HCT116 (cell line): ENCODE measurements at regions not wholly inside any gene's neighbourhood (a gene's known extent, or its start where the extent isn't known, plus 50 kb on each side); places are given as distances from the start of the nearest gene placed in this dataset.

ENCODE experiments used
- ATAC-seq: fragments of 200-7000 bp; cut with Tn5 transposase; 2 replicates; pipeline ENCODE4 v1.9.1; 2020; ENCODE audit warnings: mild to moderate bottlenecking, moderate library complexity
- BruUV-seq: library from RNA; stranded (reverse); fragments of 400-500 nt; replicated peaks from 2 replicates; lab custom pipeline; 2021; lab: Mats Ljungman, UMichigan
- CTCF ChIA-PET: fragments of 300-600 bp; sonication (Branson Sonifier 250); formaldehyde crosslinking; loops from one replicate; lab custom pipeline; 2021; ENCODE audit warnings: antibody characterized with exemption; lab: Charles Lee
- POLR2A ChIA-PET: fragments of 300-600, 350-600 bp; sonication (Branson Sonifier 250); formaldehyde crosslinking; loops from one replicate; lab custom pipeline; 2021; ENCODE audit warnings: antibody characterized with exemption; lab: Charles Lee
- RAD21 ChIA-PET, 2 experiments: fragments of 300-600 bp; sonication (Branson Sonifier 250); formaldehyde crosslinking; loops; one replicate each; lab custom pipeline; 2023; ENCODE audit warnings: low total read pairs in 2 of 2; ENCODE audit not compliant: uncharacterized antibody in 2 of 2, unreplicated experiment in 2 of 2, low non-redundant PET in 1 of 2; lab: Charles Lee
- DNase-seq: peaks from one replicate; pipeline ENCODE4 v3.0.0-alpha.2; 2010; ENCODE audit warnings: low read depth, low spot score
- H2AFZ ChIP-seq: fragments of 200-600 bp; shearing (Covaris generic), sonication (generic); 2 replicates; pipeline ENCODE4 v1.6.1; 2017; ENCODE audit warnings: low read depth, mixed run types, mixed read lengths, antibody characterized with exemption, low read length; ENCODE audit not compliant: poor library complexity, severe bottlenecking
- H3K27ac ChIP-seq: 2 replicates; pipeline ENCODE4 v1.5.1; 2012; ENCODE audit warnings: low read depth, low read length
- H3K27me3 ChIP-seq: fragments of 200-600 bp; sonication (generic); 2 replicates; pipeline ENCODE4 v1.6.1; 2016; ENCODE audit warnings: mixed run types, low read length, mixed read lengths; ENCODE audit not compliant: insufficient read depth
- H3K36me3 ChIP-seq, 2 experiments: fragments of 200-500 bp in 1 of 2; fragments of 200-600 bp in 1 of 2; sonication (Bioruptor generic) in 1 of 2; sonication (generic) in 1 of 2; 2 replicates each; pipeline versions ENCODE4 v1.5.1 to v1.6.1; 2014 to 2016; ENCODE audit warnings: low read length in 2 of 2, inconsistent platforms in 1 of 2, mixed read lengths in 1 of 2, mixed run types in 1 of 2; ENCODE audit not compliant: insufficient read depth in 2 of 2, control insufficient read depth in 1 of 2
- H3K4me1 ChIP-seq, 2 experiments: fragments of 200-600 bp in 1 of 2; sonication (generic) in 1 of 2; 2 replicates each; pipeline versions ENCODE4 v1.5.1 to v1.6.1; 2012 to 2017; ENCODE audit warnings: low read length in 2 of 2, inconsistent platforms in 1 of 2, mild to moderate bottlenecking in 1 of 2, mixed read lengths in 1 of 2, mixed run types in 1 of 2, moderate library complexity in 1 of 2; ENCODE audit not compliant: insufficient read depth in 2 of 2, control insufficient read depth in 1 of 2
- H3K4me2 ChIP-seq: fragments of 200-600 bp; sonication (generic); 2 replicates; pipeline ENCODE4 v1.6.1; 2017; ENCODE audit warnings: mixed run types, low read length, mixed read lengths
- H3K4me3 ChIP-seq, 2 experiments: fragments of 200-600 bp in 1 of 2; sonication (generic) in 1 of 2; replicated peaks in 1 of 2; 2 replicates each; pipeline ENCODE4 v1.5.1; 2011 to 2016; ENCODE audit warnings: low read length in 2 of 2, control low read depth in 1 of 2, low read depth in 1 of 2, mild to moderate bottlenecking in 1 of 2, mixed read lengths in 1 of 2, mixed run types in 1 of 2
- H3K79me2 ChIP-seq: fragments of 200-600 bp; sonication (generic); 2 replicates; pipeline ENCODE4 v1.6.1; 2017; ENCODE audit warnings: mild to moderate bottlenecking, mixed run types, low read length, moderate library complexity, mixed read lengths; ENCODE audit not compliant: insufficient read depth
- H3K9ac ChIP-seq: fragments of 200-600 bp; sonication (generic); 2 replicates; pipeline ENCODE4 v1.6.1; 2016; ENCODE audit warnings: low read length, mixed read lengths
- H3K9me2 ChIP-seq: fragments of 200-600 bp; sonication (generic), shearing (Covaris generic); 2 replicates; pipeline ENCODE4 v1.6.1; 2017; ENCODE audit warnings: mixed run types, mild to moderate bottlenecking, moderate library complexity; ENCODE audit not compliant: insufficient read depth
- H3K9me3 ChIP-seq, 2 experiments: fragments of 200-500 bp in 1 of 2; fragments of 200-600 bp in 1 of 2; sonication (Bioruptor generic) in 1 of 2; sonication (generic) in 1 of 2; 2 replicates each; pipeline ENCODE4 v1.6.1; 2014 to 2017; ENCODE audit warnings: low read length in 2 of 2, mixed read lengths in 2 of 2, inconsistent platforms in 1 of 2, low read depth in 1 of 2, mild to moderate bottlenecking in 1 of 2, mixed run types in 1 of 2, moderate library complexity in 1 of 2; ENCODE audit not compliant: control insufficient read depth in 1 of 2, insufficient read depth in 1 of 2
- H4K20me1 ChIP-seq: fragments of 200-600 bp; sonication (generic), shearing (Covaris generic); 2 replicates; pipeline ENCODE4 v1.6.1; 2017; ENCODE audit warnings: mixed run types, mild to moderate bottlenecking, moderate library complexity; ENCODE audit not compliant: insufficient read depth
- ATF3 ChIP-seq: IDR thresholded peaks from 2 replicates; pipeline ENCODE4 v1.6.1; 2012
- CBX3 ChIP-seq: IDR thresholded peaks from 2 replicates; pipeline ENCODE4 v1.6.1; 2012; ENCODE audit warnings: low read depth
- CEBPB ChIP-seq: IDR thresholded peaks from 2 replicates; pipeline ENCODE4 v1.6.1; 2012; ENCODE audit warnings: low read depth
- EGR1 ChIP-seq: IDR thresholded peaks from 2 replicates; pipeline ENCODE4 v1.6.1; 2012; ENCODE audit warnings: low read depth
- ELF1 ChIP-seq: IDR thresholded peaks from 2 replicates; pipeline ENCODE4 v1.6.1; 2012; ENCODE audit warnings: low read depth, borderline replicate concordance
- EZH2 ChIP-seq: fragments of 200-600 bp; sonication (generic); IDR thresholded peaks from 2 replicates; pipeline ENCODE4 v1.6.1; 2017; ENCODE audit warnings: antibody characterized with exemption, mixed run types
- EZH2phosphoT487 ChIP-seq: fragments of 200-600 bp; IDR thresholded peaks from 2 replicates; pipeline ENCODE4 v1.6.1; 2018; ENCODE audit warnings: antibody characterized with exemption, borderline replicate concordance
- FOSL1 ChIP-seq: IDR thresholded peaks from 2 replicates; pipeline ENCODE4 v1.6.1; 2012; ENCODE audit warnings: low read depth
- POLR2AphosphoS5 ChIP-seq: IDR thresholded peaks from 2 replicates; pipeline ENCODE4 v1.6.1; 2011; ENCODE audit warnings: mild to moderate bottlenecking, low read depth, low read length, moderate library complexity
- SP1 ChIP-seq: IDR thresholded peaks from 2 replicates; pipeline ENCODE4 v1.6.1; 2012; ENCODE audit warnings: low read depth
- TCF7L2 ChIP-seq: IDR thresholded peaks from 2 replicates; pipeline ENCODE4 v1.7.0; 2011; ENCODE audit warnings: borderline replicate concordance, inconsistent platforms; ENCODE audit not compliant: insufficient read depth, insufficient read length; ENCODE audit errors: extremely low read depth
- ZNF274 ChIP-seq: fragments of 200-500 bp; sonication (Bioruptor generic); IDR thresholded peaks from 2 replicates; pipeline ENCODE4 v1.6.1; 2014; ENCODE audit warnings: mild to moderate bottlenecking, low read depth, low read length, inconsistent platforms
- intact Hi-C: fragments of 100-400 bp; cut with micrococcal nuclease; formaldehyde crosslinking; loops from 2 replicates; pipeline ENCODE4 v1.10.0; 2022
- TF ChIP-seq, protein P1 (sequence below): IDR thresholded peaks from 2 replicates; pipeline ENCODE4 v1.6.1; 2012
- TF ChIP-seq, protein P2 (sequence below): IDR thresholded peaks from 2 replicates; pipeline ENCODE4 v1.6.1; 2012; ENCODE audit warnings: low read depth
- TF ChIP-seq, protein P3 (sequence below), 3 experiments: fragments of 200-600 bp in 1 of 3; sonication (generic) in 1 of 3; IDR thresholded peaks in 2 of 3; conservative IDR thresholded peaks in 1 of 3; 2 replicates each; pipeline ENCODE4 v1.5.1; 2012 to 2017; ENCODE audit warnings: low read depth in 2 of 3, low read length in 2 of 3, antibody characterized with exemption in 1 of 3, borderline replicate concordance in 1 of 3, control low read depth in 1 of 3, mild to moderate bottlenecking in 1 of 3, mixed read lengths in 1 of 3, mixed run types in 1 of 3, moderate library complexity in 1 of 3; ENCODE audit not compliant: insufficient read depth in 1 of 3

- BruUV-seq: no TSS peak
- RAD21 ChIA-PET: no interaction called here
- Histone ChIP-seq H3K79me2 (no peaks in the 10 kb centered on the region), H3K27ac (no peak overlapping the region)
- TF ChIP-seq FOSL1: no peak
- no peak for TF ChIP-seq CBX3
- TF ChIP-seq EGR1: no peak
- no peak for TF ChIP-seq SP1
- TF ChIP-seq ELF1: no peak
- TF ChIP-seq CEBPB: no peak
- TF ChIP-seq, protein P1, sequence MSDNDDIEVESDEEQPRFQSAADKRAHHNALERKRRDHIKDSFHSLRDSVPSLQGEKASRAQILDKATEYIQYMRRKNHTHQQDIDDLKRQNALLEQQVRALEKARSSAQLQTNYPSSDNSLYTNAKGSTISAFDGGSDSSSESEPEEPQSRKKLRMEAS: no peak
- TF ChIP-seq, protein P2, sequence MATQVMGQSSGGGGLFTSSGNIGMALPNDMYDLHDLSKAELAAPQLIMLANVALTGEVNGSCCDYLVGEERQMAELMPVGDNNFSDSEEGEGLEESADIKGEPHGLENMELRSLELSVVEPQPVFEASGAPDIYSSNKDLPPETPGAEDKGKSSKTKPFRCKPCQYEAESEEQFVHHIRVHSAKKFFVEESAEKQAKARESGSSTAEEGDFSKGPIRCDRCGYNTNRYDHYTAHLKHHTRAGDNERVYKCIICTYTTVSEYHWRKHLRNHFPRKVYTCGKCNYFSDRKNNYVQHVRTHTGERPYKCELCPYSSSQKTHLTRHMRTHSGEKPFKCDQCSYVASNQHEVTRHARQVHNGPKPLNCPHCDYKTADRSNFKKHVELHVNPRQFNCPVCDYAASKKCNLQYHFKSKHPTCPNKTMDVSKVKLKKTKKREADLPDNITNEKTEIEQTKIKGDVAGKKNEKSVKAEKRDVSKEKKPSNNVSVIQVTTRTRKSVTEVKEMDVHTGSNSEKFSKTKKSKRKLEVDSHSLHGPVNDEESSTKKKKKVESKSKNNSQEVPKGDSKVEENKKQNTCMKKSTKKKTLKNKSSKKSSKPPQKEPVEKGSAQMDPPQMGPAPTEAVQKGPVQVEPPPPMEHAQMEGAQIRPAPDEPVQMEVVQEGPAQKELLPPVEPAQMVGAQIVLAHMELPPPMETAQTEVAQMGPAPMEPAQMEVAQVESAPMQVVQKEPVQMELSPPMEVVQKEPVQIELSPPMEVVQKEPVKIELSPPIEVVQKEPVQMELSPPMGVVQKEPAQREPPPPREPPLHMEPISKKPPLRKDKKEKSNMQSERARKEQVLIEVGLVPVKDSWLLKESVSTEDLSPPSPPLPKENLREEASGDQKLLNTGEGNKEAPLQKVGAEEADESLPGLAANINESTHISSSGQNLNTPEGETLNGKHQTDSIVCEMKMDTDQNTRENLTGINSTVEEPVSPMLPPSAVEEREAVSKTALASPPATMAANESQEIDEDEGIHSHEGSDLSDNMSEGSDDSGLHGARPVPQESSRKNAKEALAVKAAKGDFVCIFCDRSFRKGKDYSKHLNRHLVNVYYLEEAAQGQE: no peak
- no peak for TF ChIP-seq ATF3
- no peak for TF ChIP-seq POLR2AphosphoS5
- no peak for TF ChIP-seq EZH2phosphoT487
- TF ChIP-seq, protein P3, sequence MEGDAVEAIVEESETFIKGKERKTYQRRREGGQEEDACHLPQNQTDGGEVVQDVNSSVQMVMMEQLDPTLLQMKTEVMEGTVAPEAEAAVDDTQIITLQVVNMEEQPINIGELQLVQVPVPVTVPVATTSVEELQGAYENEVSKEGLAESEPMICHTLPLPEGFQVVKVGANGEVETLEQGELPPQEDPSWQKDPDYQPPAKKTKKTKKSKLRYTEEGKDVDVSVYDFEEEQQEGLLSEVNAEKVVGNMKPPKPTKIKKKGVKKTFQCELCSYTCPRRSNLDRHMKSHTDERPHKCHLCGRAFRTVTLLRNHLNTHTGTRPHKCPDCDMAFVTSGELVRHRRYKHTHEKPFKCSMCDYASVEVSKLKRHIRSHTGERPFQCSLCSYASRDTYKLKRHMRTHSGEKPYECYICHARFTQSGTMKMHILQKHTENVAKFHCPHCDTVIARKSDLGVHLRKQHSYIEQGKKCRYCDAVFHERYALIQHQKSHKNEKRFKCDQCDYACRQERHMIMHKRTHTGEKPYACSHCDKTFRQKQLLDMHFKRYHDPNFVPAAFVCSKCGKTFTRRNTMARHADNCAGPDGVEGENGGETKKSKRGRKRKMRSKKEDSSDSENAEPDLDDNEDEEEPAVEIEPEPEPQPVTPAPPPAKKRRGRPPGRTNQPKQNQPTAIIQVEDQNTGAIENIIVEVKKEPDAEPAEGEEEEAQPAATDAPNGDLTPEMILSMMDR (IDR thresholded peaks at IDR 0.05 in 2 of 3, conservative IDR thresholded peaks at IDR 0.05 in 1 of 3; ENCODE audit: borderline replicate concordance in 1 of 3, insufficient read depth in 1 of 3, low read depth in 2 of 3, low read length in 2 of 3): no peak
- TF ChIP-seq TCF7L2: no peak
- TF ChIP-seq EZH2: no peak
- no peak for TF ChIP-seq ZNF274
- TF ChIP-seq, all 23 proteins: peak for 0
- H4K20me1 ChIP-seq: no peaks in the 10 kb centered on the region
- H3K9me2 ChIP-seq: no peaks in the 10 kb centered on the region
- H3K4me1 ChIP-seq: peaks cover 0 to 4% of the 10 kb centered on the region in 2 experiments; a peak in 1 of 4 replicates
- H3K27me3 ChIP-seq: no peaks in the 10 kb centered on the region
- H3K4me2 ChIP-seq: no peak overlapping the region
- ChIA-PET POLR2A (no interaction called here), CTCF (no interaction called here)
- no peak overlapping the region for H2AFZ ChIP-seq
- H3K4me3 ChIP-seq: no peak overlapping the region
- intact Hi-C loops: no loop called here
- H3K9ac ChIP-seq: no peak overlapping the region
- H3K9me3 ChIP-seq: no peaks in the 10 kb centered on the region
- DNase-seq: no peak
- ATAC-seq: no peak
- no peaks in the 10 kb centered on the region for H3K36me3 ChIP-seq
These were observed 386.6 kb downstream of the DIPK2A start for GRCh38 chr3:144358191-144358590.
